ENCODE measurements at regions not wholly inside any gene's neighbourhood (a gene's known extent, or its start where the extent isn't known, plus 50 kb on each side); places are given as distances from the start of the nearest gene placed in this dataset.

GRCh38 chr13:111541345-111541744 lies 220.9 kb downstream of the TEX29 start:
- no peak for DNase-seq

- DNase-seq, result no peak
These were observed 221.5 kb downstream of the TEX29 start for GRCh38 chr13:111541752-111542529.

- DNase-seq, result no peak
These were observed 222.3 kb downstream of the TEX29 start for GRCh38 chr13:111542530-111543341.

GRCh38 chr13:111546921-111547675 lies 226.7 kb downstream of the TEX29 start:
- no peak for DNase-seq

- no peak for DNase-seq
These were observed 227.4 kb downstream of the TEX29 start for GRCh38 chr13:111547726-111548273.

- no peak for DNase-seq
These were observed 227.9 kb downstream of the TEX29 start for GRCh38 chr13:111548301-111548700.

- DNase-seq, result no peak
These were observed 228.4 kb downstream of the TEX29 start for GRCh38 chr13:111548805-111549204.

GRCh38 chr13:111549464-111549863 lies 229.0 kb downstream of the TEX29 start:
- DNase-seq, result no peak

- DNase-seq, result no peak
These were observed 229.6 kb downstream of the TEX29 start for GRCh38 chr13:111550062-111550461.

GRCh38 chr13:111551204-111551820 lies 230.9 kb downstream of the TEX29 start:
- DNase-seq, result no peak

GRCh38 chr13:111552891-111553655 lies 232.6 kb downstream of the TEX29 start:
- DNase-seq, result no peak

GRCh38 chr13:111554539-111555267 lies 234.3 kb downstream of the TEX29 start:
- no peak for DNase-seq

GRCh38 chr13:111555268-111555808 lies 234.9 kb downstream of the TEX29 start:
- DNase-seq, result no peak

GRCh38 chr13:111555903-111556302 lies 235.5 kb downstream of the TEX29 start:
- DNase-seq, result no peak

- no peak for DNase-seq
These were observed 236.1 kb downstream of the TEX29 start for GRCh38 chr13:111556496-111556895.

GRCh38 chr13:111557921-111558699 lies 237.7 kb downstream of the TEX29 start:
- DNase-seq, result no peak

- no peak for DNase-seq
These were observed 238.3 kb downstream of the TEX29 start for GRCh38 chr13:111558700-111559088.

- no peak for DNase-seq
These were observed 239.4 kb downstream of the TEX29 start for GRCh38 chr13:111559612-111560403.

Data from HCEC 1CT (cell line).